ENCODE measurements at regions not wholly inside any gene's neighbourhood (a gene's known extent, or its start where the extent isn't known, plus 50 kb on each side); places are given as distances from the start of the nearest gene placed in this dataset.

- no peak for DNase-seq
- Histone ChIP-seq H3K27me3 (no peaks in the 10 kb centered on the region), H3K27ac (no peak overlapping the region), H3K4me3 (no peak overlapping the region), H3K4me1 (no peaks in the 10 kb centered on the region), H3K36me3 (no peaks in the 10 kb centered on the region), H3K9me3 (no peaks in the 10 kb centered on the region)
- TF ChIP-seq POLR2A (IDR thresholded peaks at IDR 0.05): no peak
- TF ChIP-seq CTCF (IDR thresholded peaks at IDR 0.05): no peak
Observed at GRCh38 chr2:36146765-36147164, 208.8 kb upstream of the CRIM1 start.

- TF ChIP-seq POLR2A (IDR thresholded peaks at IDR 0.05): no peak
- TF ChIP-seq CTCF (IDR thresholded peaks at IDR 0.05): no peak
- DNase-seq: no peak
- H3K27ac ChIP-seq: no peak overlapping the region
- H3K4me1 ChIP-seq: no peaks in the 10 kb centered on the region
- no peaks in the 10 kb centered on the region for H3K27me3 ChIP-seq
- H3K36me3 ChIP-seq: no peaks in the 10 kb centered on the region
- no peaks in the 10 kb centered on the region for H3K9me3 ChIP-seq
- H3K4me3 ChIP-seq: no peak overlapping the region
Observed at GRCh38 chr2:36140391-36140790, 215.2 kb upstream of the CRIM1 start.

- no peak for DNase-seq
- H3K9me3 ChIP-seq: no peaks in the 10 kb centered on the region
Observed at GRCh38 chr2:36137612-36138011, 218.0 kb upstream of the CRIM1 start.

GRCh38 chr2:36134281-36134680, 221.3 kb upstream of the CRIM1 start:
- no peak for TF ChIP-seq POLR2A (IDR thresholded peaks at IDR 0.05)
- no peak for TF ChIP-seq CTCF (IDR thresholded peaks at IDR 0.05)
- no peak for DNase-seq
- H3K9me3 ChIP-seq: no peaks in the 10 kb centered on the region
- H3K27ac ChIP-seq: no peak overlapping the region
- H3K36me3 ChIP-seq: no peaks in the 10 kb centered on the region
- H3K27me3 ChIP-seq: no peaks in the 10 kb centered on the region
- no peak overlapping the region for H3K4me3 ChIP-seq
- no peaks in the 10 kb centered on the region for H3K4me1 ChIP-seq

More at GRCh38 chr2:36137612-36138011, 218.0 kb upstream of the CRIM1 start:
- Histone ChIP-seq H3K4me1 (no peaks in the 10 kb centered on the region), H3K27me3 (no peaks in the 10 kb centered on the region), H3K4me3 (no peak overlapping the region), H3K36me3 (no peaks in the 10 kb centered on the region), H3K27ac (no peak overlapping the region)
- TF ChIP-seq CTCF (IDR thresholded peaks at IDR 0.05): no peak

GRCh38 chr2:36128359-36128758, 227.2 kb upstream of the CRIM1 start:
- TF ChIP-seq POLR2A (IDR thresholded peaks at IDR 0.05) (no peak), CTCF (IDR thresholded peaks at IDR 0.05) (no peak)
- no peak overlapping the region for H3K4me3 ChIP-seq
- H3K9me3 ChIP-seq: no peaks in the 10 kb centered on the region
- H3K36me3 ChIP-seq: no peaks in the 10 kb centered on the region
- no peak for DNase-seq
- no peak overlapping the region for H3K27ac ChIP-seq
- no peaks in the 10 kb centered on the region for H3K4me1 ChIP-seq
- H3K27me3 ChIP-seq: no peaks in the 10 kb centered on the region

- TF ChIP-seq POLR2A (IDR thresholded peaks at IDR 0.05) (no peak), CTCF (IDR thresholded peaks at IDR 0.05) (no peak)
- no peak overlapping the region for H3K27ac ChIP-seq
- no peaks in the 10 kb centered on the region for H3K9me3 ChIP-seq
- no peaks in the 10 kb centered on the region for H3K27me3 ChIP-seq
- H3K4me3 ChIP-seq: no peak overlapping the region
- H3K36me3 ChIP-seq: no peaks in the 10 kb centered on the region
- H3K4me1 ChIP-seq: no peaks in the 10 kb centered on the region
- no peak for DNase-seq
Observed at GRCh38 chr2:36125702-36126101, 229.9 kb upstream of the CRIM1 start.
